ENCODE measurements at regions not wholly inside any gene's neighbourhood (a gene's known extent, or its start where the extent isn't known, plus 50 kb on each side); places are given as distances from the start of the nearest gene placed in this dataset.

GRCh38 chr5:155974369-155974768, 352.6 kb upstream of the SGCD start:
- Histone ChIP-seq H2BK5ac (ENCODE audit: low read depth, low read length) (no peak overlapping the region), H3K23ac (ENCODE audit: insufficient read length) (no peak overlapping the region), H3K4me1 (replicated peaks in 1 of 4; ENCODE audit: control insufficient read depth in 3 of 4, insufficient read depth in 4 of 4, low read length in 3 of 4) (no peaks in the 10 kb centered on the region), H2AFZ (ENCODE audit: low read length) (no peak overlapping the region), H3K79me2 (ENCODE audit: control insufficient read depth in 1 of 2, insufficient read depth in 2 of 2, low read length in 2 of 2) (no peaks in the 10 kb centered on the region), H3K79me1 (ENCODE audit: low read depth, low read length) (no peaks in the 10 kb centered on the region), H3K27ac (ENCODE audit: low read depth, low read length) (no peak overlapping the region), H3K9ac (replicated peaks in 1 of 4; ENCODE audit: extremely low read depth in 1 of 4, low read depth in 3 of 4, low read length in 3 of 4) (no peak overlapping the region), H3K18ac (ENCODE audit: extremely low read depth, low read length) (no peak overlapping the region), H4K20me1 (replicated peaks in 1 of 2; ENCODE audit: control insufficient read depth in 1 of 2, insufficient read depth in 2 of 2, low read length in 2 of 2) (no peaks in the 10 kb centered on the region), H4K8ac (ENCODE audit: extremely low read depth, insufficient read depth, low read length) (no peak overlapping the region), H3K4ac (replicated peaks; ENCODE audit: insufficient read length, low read depth, low read length) (no peak overlapping the region), H3K23me2 (ENCODE audit: low read depth, low read length) (no peaks in the 10 kb centered on the region), H3K27me3 (replicated peaks in 1 of 4; ENCODE audit: control insufficient read depth in 3 of 4, extremely low read depth in 1 of 4, insufficient read depth in 3 of 4, low read length in 3 of 4) (no peaks in the 10 kb centered on the region), H2BK20ac (ENCODE audit: low read length) (no peak overlapping the region), H3K4me3 (ENCODE audit: extremely low read depth in 1 of 4, insufficient read depth in 2 of 4, low read depth in 3 of 4, low read length in 4 of 4) (no peak overlapping the region), H3K9me3 (ENCODE audit: insufficient read depth in 2 of 2, low read depth in 1 of 2, low read length in 1 of 2) (no peaks in the 10 kb centered on the region), H2BK120ac (replicated peaks; ENCODE audit: low read depth, low read length) (no peak overlapping the region), H2BK15ac (ENCODE audit: low read length) (no peak overlapping the region), H3K4me2 (ENCODE audit: insufficient read depth in 1 of 2, low read depth in 2 of 2, low read length in 2 of 2) (no peak overlapping the region), H3K56ac (replicated peaks; ENCODE audit: insufficient read length, low read depth, low read length) (no peak overlapping the region), H4K5ac (ENCODE audit: insufficient read length, low read depth, low read length) (no peak overlapping the region), H2BK12ac (ENCODE audit: low read depth, low read length) (no peak overlapping the region), H2AK5ac (ENCODE audit: low read depth, low read length) (no peak overlapping the region), H4K91ac (replicated peaks; ENCODE audit: insufficient read length, low read length) (no peak overlapping the region), H3K36me3 (ENCODE audit: control insufficient read depth in 2 of 4, insufficient read depth in 4 of 4, low read length in 3 of 4) (no peaks in the 10 kb centered on the region), H3K14ac (ENCODE audit: insufficient read length) (no peak overlapping the region)
- WGBS, 2 experiments (ENCODE audit: extremely low coverage in 1 of 2, insufficient coverage in 1 of 2, insufficient read length in 1 of 2, insufficient replicate concordance in 2 of 2, low coverage in 1 of 2, low lambda C conversion rate in 2 of 2, missing lambda C conversion rate in 1 of 2): 94% methylated on average over 2 of the region's 2 CpGs; no CpG with 5 or more reads in 1 of the 2 experiments
- DNase-seq (ENCODE audit: low read depth in 1 of 2, low spot score in 2 of 2) (no peak), FAIRE-seq (no peak)
- ChIA-PET POLR2A (ENCODE audit: partially characterized antibody) (no interaction called here), CTCF (ENCODE audit: partially characterized antibody) (no interaction called here)
- TF ChIP-seq CEBPB (IDR thresholded peaks at IDR 0.05; ENCODE audit: low read depth, low read length): no peak
- no peak for TF ChIP-seq TBP (IDR thresholded peaks at IDR 0.05; ENCODE audit: low read depth, low read length)
- no peak for TF ChIP-seq KDM5A (IDR thresholded peaks at IDR 0.05; ENCODE audit: low read length)
- no peak for TF ChIP-seq SAP30 (IDR thresholded peaks at IDR 0.05; ENCODE audit: insufficient read depth, insufficient replicate concordance, low read length)
- TF ChIP-seq BCL11A (IDR thresholded peaks at IDR 0.05; ENCODE audit: low read depth in 2 of 2, low read length in 2 of 2): no peak
- TF ChIP-seq POU5F1 (IDR thresholded peaks at IDR 0.05; ENCODE audit: low read depth, low read length): no peak

Data from H1 (cell line).